ENCODE measurements at regions not wholly inside any gene's neighbourhood (a gene's known extent, or its start where the extent isn't known, plus 50 kb on each side); places are given as distances from the start of the nearest gene placed in this dataset.

GRCh38 chr5:124634741-124635323 is 111.6 kb downstream of the ZNF608 start:
- ChIA-PET POLR2A (ENCODE audit: low non-redundant PET) (no interaction called here), CTCF (no interaction called here)
- Histone ChIP-seq H3K36me3 (ENCODE audit: insufficient read depth, low read length, poor library complexity, severe bottlenecking) (no peaks in the 10 kb centered on the region), H3K27me3 (replicated peaks; ENCODE audit: insufficient read depth, low read depth, low read length, poor library complexity) (no peaks in the 10 kb centered on the region), H3K4me3 (ENCODE audit: low read depth, low read length, poor library complexity, severe bottlenecking) (no peak overlapping the region), H3K27ac (ENCODE audit: low read depth, low read length, poor library complexity, severe bottlenecking) (no peak overlapping the region), H3K9me3 (ENCODE audit: low read depth, low read length, poor library complexity, severe bottlenecking) (no peaks in the 10 kb centered on the region), H3K4me1 (ENCODE audit: insufficient read depth, low read length, poor library complexity, severe bottlenecking) (no peaks in the 10 kb centered on the region)
- intact Hi-C loops (cut with micrococcal nuclease; ENCODE audit: unreplicated experiment): no loop called here
- DNase-seq (ENCODE audit: low spot score): no peak
- BruUV-seq (replicated peaks): no TSS peak
- TF ChIP-seq CTCF (conservative IDR thresholded peaks at IDR 0.05; ENCODE audit: low read depth, low read length): no peak
- TF ChIP-seq EZH2 (IDR thresholded peaks at IDR 0.05; ENCODE audit: borderline replicate concordance, low read depth, low read length, poor library complexity, severe bottlenecking): no peak

- Histone ChIP-seq H3K4me3 (ENCODE audit: low read depth, low read length, poor library complexity, severe bottlenecking) (no peak overlapping the region), H3K27me3 (replicated peaks; ENCODE audit: insufficient read depth, low read depth, low read length, poor library complexity) (no peaks in the 10 kb centered on the region), H3K9me3 (ENCODE audit: low read depth, low read length, poor library complexity, severe bottlenecking) (no peaks in the 10 kb centered on the region), H3K36me3 (ENCODE audit: insufficient read depth, low read length, poor library complexity, severe bottlenecking) (no peaks in the 10 kb centered on the region), H3K27ac (ENCODE audit: low read depth, low read length, poor library complexity, severe bottlenecking) (no peak overlapping the region), H3K4me1 (ENCODE audit: insufficient read depth, low read length, poor library complexity, severe bottlenecking) (no peaks in the 10 kb centered on the region)
- DNase-seq (ENCODE audit: low spot score): no peak
- intact Hi-C loops (cut with micrococcal nuclease; ENCODE audit: unreplicated experiment): no loop called here
- CTCF ChIA-PET: no interaction called here
- TF ChIP-seq CTCF (conservative IDR thresholded peaks at IDR 0.05; ENCODE audit: low read depth, low read length) (no peak), EZH2 (IDR thresholded peaks at IDR 0.05; ENCODE audit: borderline replicate concordance, low read depth, low read length, poor library complexity, severe bottlenecking) (no peak)
- POLR2A ChIA-PET (ENCODE audit: low non-redundant PET): no interaction called here
- BruUV-seq (replicated peaks): no TSS peak
Measured at GRCh38 chr5:124634228-124634739, 112.2 kb downstream of the ZNF608 start.

- Histone ChIP-seq H3K4me3 (ENCODE audit: low read depth, low read length, poor library complexity, severe bottlenecking) (no peak overlapping the region), H3K27ac (ENCODE audit: low read depth, low read length, poor library complexity, severe bottlenecking) (no peak overlapping the region), H3K9me3 (ENCODE audit: low read depth, low read length, poor library complexity, severe bottlenecking) (no peaks in the 10 kb centered on the region), H3K27me3 (replicated peaks; ENCODE audit: insufficient read depth, low read depth, low read length, poor library complexity) (no peaks in the 10 kb centered on the region), H3K36me3 (ENCODE audit: insufficient read depth, low read length, poor library complexity, severe bottlenecking) (no peaks in the 10 kb centered on the region), H3K4me1 (ENCODE audit: insufficient read depth, low read length, poor library complexity, severe bottlenecking) (no peaks in the 10 kb centered on the region)
- no peak for DNase-seq (ENCODE audit: low spot score)
- CTCF ChIA-PET: no interaction called here
- no peak for TF ChIP-seq EZH2 (IDR thresholded peaks at IDR 0.05; ENCODE audit: borderline replicate concordance, low read depth, low read length, poor library complexity, severe bottlenecking)
- TF ChIP-seq CTCF (conservative IDR thresholded peaks at IDR 0.05; ENCODE audit: low read depth, low read length): no peak
- POLR2A ChIA-PET (ENCODE audit: low non-redundant PET): no interaction called here
- BruUV-seq (replicated peaks): no TSS peak
- intact Hi-C loops (cut with micrococcal nuclease; ENCODE audit: unreplicated experiment): no loop called here
Measured at GRCh38 chr5:124633209-124633608, 113.2 kb downstream of the ZNF608 start.
